ENCODE measurements at regions not wholly inside any gene's neighbourhood (a gene's known extent, or its start where the extent isn't known, plus 50 kb on each side); places are given as distances from the start of the nearest gene placed in this dataset.
A peak's percentile ranks its signal among the peaks of the same experiment; 100 is the strongest.

- Histone ChIP-seq H3K27me3 (ENCODE audit: insufficient read depth, low read length) (no peaks in the 10 kb centered on the region), H3K79me2 (ENCODE audit: control insufficient read depth, insufficient read depth, low read length, unreplicated experiment) (no peaks in the 10 kb centered on the region), H3K36me3 (ENCODE audit: insufficient read depth, low read length) (no peaks in the 10 kb centered on the region), H2AFZ (ENCODE audit: low read length, unreplicated experiment) (no peak overlapping the region), H3K27ac (ENCODE audit: low read depth, low read length) (no peak overlapping the region), H3K4me3 (ENCODE audit: low read depth, low read length) (no peak overlapping the region), H3K4me1 (ENCODE audit: control insufficient read depth, insufficient read depth, low read length, unreplicated experiment) (no peaks in the 10 kb centered on the region)
Observed at GRCh38 chr6:9002833-9003232, 567.5 kb upstream of the SLC35B3 start.

GRCh38 chr6:8995156-8995555, 559.8 kb upstream of the SLC35B3 start:
- no peak overlapping the region for H3K4me3 ChIP-seq (ENCODE audit: low read depth, low read length)
- H3K36me3 ChIP-seq (ENCODE audit: insufficient read depth, low read length): no peaks in the 10 kb centered on the region
- H2AFZ ChIP-seq (ENCODE audit: low read length, unreplicated experiment): no peak overlapping the region
- H3K79me2 ChIP-seq (ENCODE audit: control insufficient read depth, insufficient read depth, low read length, unreplicated experiment): no peaks in the 10 kb centered on the region
- H3K4me1 ChIP-seq (ENCODE audit: control insufficient read depth, insufficient read depth, low read length, unreplicated experiment): no peaks in the 10 kb centered on the region
- H3K27me3 ChIP-seq (ENCODE audit: insufficient read depth, low read length): no peaks in the 10 kb centered on the region
- H3K27ac ChIP-seq (ENCODE audit: low read depth, low read length): no peak overlapping the region

- Histone ChIP-seq H3K79me2 (ENCODE audit: control insufficient read depth, insufficient read depth, low read length, unreplicated experiment) (no peaks in the 10 kb centered on the region), H3K4me1 (ENCODE audit: control insufficient read depth, insufficient read depth, low read length, unreplicated experiment) (no peaks in the 10 kb centered on the region), H3K27ac (ENCODE audit: low read depth, low read length) (no peak overlapping the region), H3K4me3 (ENCODE audit: low read depth, low read length) (no peak overlapping the region), H3K36me3 (ENCODE audit: insufficient read depth, low read length) (no peaks in the 10 kb centered on the region), H2AFZ (ENCODE audit: low read length, unreplicated experiment) (no peak overlapping the region), H3K27me3 (ENCODE audit: insufficient read depth, low read length) (no peaks in the 10 kb centered on the region)
Observed at GRCh38 chr6:8993111-8993510, 557.8 kb upstream of the SLC35B3 start.

- no peaks in the 10 kb centered on the region for H3K4me1 ChIP-seq (ENCODE audit: control insufficient read depth, insufficient read depth, low read length, unreplicated experiment)
- no peak overlapping the region for H3K4me3 ChIP-seq (ENCODE audit: low read depth, low read length)
- no peak overlapping the region for H2AFZ ChIP-seq (ENCODE audit: low read length, unreplicated experiment)
- no peaks in the 10 kb centered on the region for H3K27me3 ChIP-seq (ENCODE audit: insufficient read depth, low read length)
- H3K36me3 ChIP-seq (ENCODE audit: insufficient read depth, low read length): no peaks in the 10 kb centered on the region
- H3K79me2 ChIP-seq (ENCODE audit: control insufficient read depth, insufficient read depth, low read length, unreplicated experiment): no peaks in the 10 kb centered on the region
- no peak overlapping the region for H3K27ac ChIP-seq (ENCODE audit: low read depth, low read length)
Observed at GRCh38 chr6:8991844-8992243, 556.5 kb upstream of the SLC35B3 start.

- no peak overlapping the region for H3K4me3 ChIP-seq (ENCODE audit: low read depth, low read length)
- no peaks in the 10 kb centered on the region for H3K79me2 ChIP-seq (ENCODE audit: control insufficient read depth, insufficient read depth, low read length, unreplicated experiment)
- H3K4me1 ChIP-seq (ENCODE audit: control insufficient read depth, insufficient read depth, low read length, unreplicated experiment): no peaks in the 10 kb centered on the region
- no peaks in the 10 kb centered on the region for H3K36me3 ChIP-seq (ENCODE audit: insufficient read depth, low read length)
- H2AFZ ChIP-seq (ENCODE audit: low read length, unreplicated experiment): no peak overlapping the region
- no peaks in the 10 kb centered on the region for H3K27me3 ChIP-seq (ENCODE audit: insufficient read depth, low read length)
- H3K27ac ChIP-seq (ENCODE audit: low read depth, low read length): no peak overlapping the region
Observed at GRCh38 chr6:8990075-8990474, 554.7 kb upstream of the SLC35B3 start.

- no peaks in the 10 kb centered on the region for H3K27me3 ChIP-seq (ENCODE audit: insufficient read depth, low read length)
- peak overlapping the region; percentile 31; the same call in 1 of the 2 replicates for H3K4me3 ChIP-seq (ENCODE audit: low read depth, low read length)
- no peak overlapping the region for H3K27ac ChIP-seq (ENCODE audit: low read depth, low read length)
- no peaks in the 10 kb centered on the region for H3K36me3 ChIP-seq (ENCODE audit: insufficient read depth, low read length)
- no peaks in the 10 kb centered on the region for H3K79me2 ChIP-seq (ENCODE audit: control insufficient read depth, insufficient read depth, low read length, unreplicated experiment)
- no peaks in the 10 kb centered on the region for H3K4me1 ChIP-seq (ENCODE audit: control insufficient read depth, insufficient read depth, low read length, unreplicated experiment)
- peak overlapping the region; percentile 60 for H2AFZ ChIP-seq (ENCODE audit: low read length, unreplicated experiment)
Observed at GRCh38 chr6:8983202-8983688, 547.9 kb upstream of the SLC35B3 start.

GRCh38 chr6:8982668-8983067, 547.3 kb upstream of the SLC35B3 start:
- no peaks in the 10 kb centered on the region for H3K79me2 ChIP-seq (ENCODE audit: control insufficient read depth, insufficient read depth, low read length, unreplicated experiment)
- no peak overlapping the region for H3K27ac ChIP-seq (ENCODE audit: low read depth, low read length)
- peak overlapping the region; percentile 60 for H2AFZ ChIP-seq (ENCODE audit: low read length, unreplicated experiment)
- H3K4me1 ChIP-seq (ENCODE audit: control insufficient read depth, insufficient read depth, low read length, unreplicated experiment): no peaks in the 10 kb centered on the region
- peak overlapping the region; percentile 31; the same call in 1 of the 2 replicates for H3K4me3 ChIP-seq (ENCODE audit: low read depth, low read length)
- no peaks in the 10 kb centered on the region for H3K36me3 ChIP-seq (ENCODE audit: insufficient read depth, low read length)
- H3K27me3 ChIP-seq (ENCODE audit: insufficient read depth, low read length): no peaks in the 10 kb centered on the region

GRCh38 chr6:8973395-8973794, 538.0 kb upstream of the SLC35B3 start:
- Histone ChIP-seq H3K36me3 (ENCODE audit: insufficient read depth, low read length) (no peaks in the 10 kb centered on the region), H2AFZ (ENCODE audit: low read length, unreplicated experiment) (no peak overlapping the region), H3K4me3 (ENCODE audit: low read depth, low read length) (no peak overlapping the region), H3K79me2 (ENCODE audit: control insufficient read depth, insufficient read depth, low read length, unreplicated experiment) (no peaks in the 10 kb centered on the region), H3K27ac (ENCODE audit: low read depth, low read length) (no peak overlapping the region), H3K4me1 (ENCODE audit: control insufficient read depth, insufficient read depth, low read length, unreplicated experiment) (no peaks in the 10 kb centered on the region), H3K27me3 (ENCODE audit: insufficient read depth, low read length) (no peaks in the 10 kb centered on the region)

GRCh38 chr6:8969747-8970146, 534.4 kb upstream of the SLC35B3 start:
- no peaks in the 10 kb centered on the region for H3K27me3 ChIP-seq (ENCODE audit: insufficient read depth, low read length)
- no peaks in the 10 kb centered on the region for H3K4me1 ChIP-seq (ENCODE audit: control insufficient read depth, insufficient read depth, low read length, unreplicated experiment)
- no peak overlapping the region for H3K27ac ChIP-seq (ENCODE audit: low read depth, low read length)
- no peaks in the 10 kb centered on the region for H3K79me2 ChIP-seq (ENCODE audit: control insufficient read depth, insufficient read depth, low read length, unreplicated experiment)
- H2AFZ ChIP-seq (ENCODE audit: low read length, unreplicated experiment): no peak overlapping the region
- no peaks in the 10 kb centered on the region for H3K36me3 ChIP-seq (ENCODE audit: insufficient read depth, low read length)
- H3K4me3 ChIP-seq (ENCODE audit: low read depth, low read length): no peak overlapping the region

- Histone ChIP-seq H3K27ac (ENCODE audit: low read depth, low read length) (no peak overlapping the region), H3K79me2 (ENCODE audit: control insufficient read depth, insufficient read depth, low read length, unreplicated experiment) (no peaks in the 10 kb centered on the region), H3K36me3 (ENCODE audit: insufficient read depth, low read length) (no peaks in the 10 kb centered on the region), H3K4me1 (ENCODE audit: control insufficient read depth, insufficient read depth, low read length, unreplicated experiment) (no peaks in the 10 kb centered on the region), H3K4me3 (ENCODE audit: low read depth, low read length) (no peak overlapping the region), H2AFZ (ENCODE audit: low read length, unreplicated experiment) (no peak overlapping the region), H3K27me3 (ENCODE audit: insufficient read depth, low read length) (no peaks in the 10 kb centered on the region)
Observed at GRCh38 chr6:8958894-8959511, 523.7 kb upstream of the SLC35B3 start.

- no peak overlapping the region for H3K27ac ChIP-seq (ENCODE audit: low read depth, low read length)
- H3K4me1 ChIP-seq (ENCODE audit: control insufficient read depth, insufficient read depth, low read length, unreplicated experiment): no peaks in the 10 kb centered on the region
- no peak overlapping the region for H3K4me3 ChIP-seq (ENCODE audit: low read depth, low read length)
- H3K36me3 ChIP-seq (ENCODE audit: insufficient read depth, low read length): no peaks in the 10 kb centered on the region
- no peak overlapping the region for H2AFZ ChIP-seq (ENCODE audit: low read length, unreplicated experiment)
- H3K79me2 ChIP-seq (ENCODE audit: control insufficient read depth, insufficient read depth, low read length, unreplicated experiment): no peaks in the 10 kb centered on the region
- H3K27me3 ChIP-seq (ENCODE audit: insufficient read depth, low read length): no peaks in the 10 kb centered on the region
Observed at GRCh38 chr6:8953310-8953709, 518.0 kb upstream of the SLC35B3 start.

Measured in ACC112 (cell line).